Left lung (tissue), 4 donors: ENCODE measurements at regions not wholly inside any gene's neighbourhood (a gene's known extent, or its start where the extent isn't known, plus 50 kb on each side); places are given as distances from the start of the nearest gene placed in this dataset.

Experiments
- ATAC-seq: fragments of 200-7000 bp; cut with Tn5 transposase; one replicate; pipeline ENCODE4 v1.9.1; 2020; ENCODE audit warnings: moderate library complexity
- DNase-seq, 4 donors: peaks; one replicate each; pipeline ENCODE4 v3.0.0-alpha.2; 2013 to 2020
- H3K27ac ChIP-seq, 2 donors: fragments of 200-600 bp; sonication (generic) in 1 of 2; one replicate each; pipeline versions ENCODE4 v1.5.0 to v1.8.0; 2020 to 2021
- H3K27me3 ChIP-seq, 2 donors: fragments of 200-600 bp; sonication (generic) in 1 of 2; one replicate each; pipeline versions ENCODE4 v1.5.0 to v1.8.0; 2020 to 2021
- H3K36me3 ChIP-seq, 2 donors: fragments of 200-600 bp; sonication (generic) in 1 of 2; one replicate each; pipeline versions ENCODE4 v1.5.0 to v1.8.0; 2020 to 2021
- H3K4me1 ChIP-seq, 2 donors: fragments of 200-600 bp; one replicate each; pipeline ENCODE4 v1.8.0; 2021
- H3K4me3 ChIP-seq, 2 donors: fragments of 200-600 bp; sonication (generic) in 1 of 2; one replicate each; pipeline versions ENCODE4 v1.5.0 to v1.8.0; 2020 to 2021; ENCODE audit warnings: mild to moderate bottlenecking in 1 of 2
- H3K9me3 ChIP-seq, 2 donors: fragments of 200-600 bp; sonication (generic) in 1 of 2; one replicate each; pipeline versions ENCODE4 v1.5.0 to v1.8.0; 2020 to 2021
- intact Hi-C, 2 donors: fragments of 100-400 bp; cut with DNase I; formaldehyde crosslinking; loops; one replicate each; pipeline versions ENCODE4 v1.11.2 to v1.14.2; 2022
- TF ChIP-seq, protein P1 (sequence below), 2 donors: fragments of 200-600 bp; sonication (generic) in 1 of 2; IDR thresholded peaks; one replicate each; pipeline versions ENCODE4 v1.5.0 to v1.8.0; 2021; ENCODE audit warnings: antibody characterized with exemption in 2 of 2
- donor health status: DM: no; HTN: yes; CAD: no.
- donor health status: DM: no; HTN: no; CAD: no.

GRCh38 chr4:14636563-14636962 is 365.7 kb upstream of the CPEB2 start:
- intact Hi-C loops, result no loop called here
- ATAC-seq, result no peak
- TF ChIP-seq, protein P1, sequence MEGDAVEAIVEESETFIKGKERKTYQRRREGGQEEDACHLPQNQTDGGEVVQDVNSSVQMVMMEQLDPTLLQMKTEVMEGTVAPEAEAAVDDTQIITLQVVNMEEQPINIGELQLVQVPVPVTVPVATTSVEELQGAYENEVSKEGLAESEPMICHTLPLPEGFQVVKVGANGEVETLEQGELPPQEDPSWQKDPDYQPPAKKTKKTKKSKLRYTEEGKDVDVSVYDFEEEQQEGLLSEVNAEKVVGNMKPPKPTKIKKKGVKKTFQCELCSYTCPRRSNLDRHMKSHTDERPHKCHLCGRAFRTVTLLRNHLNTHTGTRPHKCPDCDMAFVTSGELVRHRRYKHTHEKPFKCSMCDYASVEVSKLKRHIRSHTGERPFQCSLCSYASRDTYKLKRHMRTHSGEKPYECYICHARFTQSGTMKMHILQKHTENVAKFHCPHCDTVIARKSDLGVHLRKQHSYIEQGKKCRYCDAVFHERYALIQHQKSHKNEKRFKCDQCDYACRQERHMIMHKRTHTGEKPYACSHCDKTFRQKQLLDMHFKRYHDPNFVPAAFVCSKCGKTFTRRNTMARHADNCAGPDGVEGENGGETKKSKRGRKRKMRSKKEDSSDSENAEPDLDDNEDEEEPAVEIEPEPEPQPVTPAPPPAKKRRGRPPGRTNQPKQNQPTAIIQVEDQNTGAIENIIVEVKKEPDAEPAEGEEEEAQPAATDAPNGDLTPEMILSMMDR (IDR thresholded peaks at IDR 0.05), result no peak

GRCh38 chr4:14640476-14640875 is 361.8 kb upstream of the CPEB2 start:
- DNase-seq (no peak), ATAC-seq (no peak)
- Histone ChIP-seq H3K4me3 (no peak overlapping the region), H3K9me3 (no peaks in the 10 kb centered on the region), H3K36me3 (no peaks in the 10 kb centered on the region), H3K27ac (no peak overlapping the region), H3K4me1 (no peaks in the 10 kb centered on the region), H3K27me3 (no peaks in the 10 kb centered on the region)
- intact Hi-C loops, result no loop called here
- TF ChIP-seq, protein P1 (IDR thresholded peaks at IDR 0.05), result no peak

More at GRCh38 chr4:14636563-14636962, 365.7 kb upstream of the CPEB2 start:
- Histone ChIP-seq H3K27ac (no peak overlapping the region), H3K27me3 (no peaks in the 10 kb centered on the region), H3K4me1 (no peaks in the 10 kb centered on the region), H3K4me3 (no peak overlapping the region), H3K9me3 (peaks cover 0 to 10% of the 10 kb centered on the region in 2 donors), H3K36me3 (no peaks in the 10 kb centered on the region)
- DNase-seq, result no peak

DNA sequence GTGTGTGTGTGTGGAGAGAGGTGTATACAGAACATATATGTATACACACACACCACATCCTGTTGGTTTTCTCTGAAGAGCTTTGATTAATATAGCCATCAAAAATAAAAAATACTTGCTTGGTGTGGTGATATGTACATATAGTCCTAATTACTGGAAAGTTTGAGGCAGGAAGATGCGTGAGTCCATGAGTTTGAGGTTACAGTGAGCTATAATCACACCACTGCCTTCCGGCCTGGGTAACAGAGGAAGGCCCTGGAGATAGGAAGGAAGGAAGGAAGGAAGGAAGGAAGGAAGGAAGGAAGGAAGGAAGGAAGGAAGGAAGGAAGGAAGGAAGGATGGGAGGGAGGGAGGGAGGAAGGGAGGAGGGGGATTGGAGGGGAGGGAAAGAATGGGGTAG is 360.4 kb upstream of the CPEB2 start:
- Histone ChIP-seq H3K27ac (no peak overlapping the region), H3K4me1 (no peaks in the 10 kb centered on the region), H3K4me3 (no peak overlapping the region), H3K36me3 (no peaks in the 10 kb centered on the region), H3K9me3 (no peaks in the 10 kb centered on the region), H3K27me3 (no peaks in the 10 kb centered on the region)
- TF ChIP-seq, protein P1 (IDR thresholded peaks at IDR 0.05), result no peak
- ATAC-seq, result no peak
- intact Hi-C loops, result no loop called here
- no peak for DNase-seq

DNA sequence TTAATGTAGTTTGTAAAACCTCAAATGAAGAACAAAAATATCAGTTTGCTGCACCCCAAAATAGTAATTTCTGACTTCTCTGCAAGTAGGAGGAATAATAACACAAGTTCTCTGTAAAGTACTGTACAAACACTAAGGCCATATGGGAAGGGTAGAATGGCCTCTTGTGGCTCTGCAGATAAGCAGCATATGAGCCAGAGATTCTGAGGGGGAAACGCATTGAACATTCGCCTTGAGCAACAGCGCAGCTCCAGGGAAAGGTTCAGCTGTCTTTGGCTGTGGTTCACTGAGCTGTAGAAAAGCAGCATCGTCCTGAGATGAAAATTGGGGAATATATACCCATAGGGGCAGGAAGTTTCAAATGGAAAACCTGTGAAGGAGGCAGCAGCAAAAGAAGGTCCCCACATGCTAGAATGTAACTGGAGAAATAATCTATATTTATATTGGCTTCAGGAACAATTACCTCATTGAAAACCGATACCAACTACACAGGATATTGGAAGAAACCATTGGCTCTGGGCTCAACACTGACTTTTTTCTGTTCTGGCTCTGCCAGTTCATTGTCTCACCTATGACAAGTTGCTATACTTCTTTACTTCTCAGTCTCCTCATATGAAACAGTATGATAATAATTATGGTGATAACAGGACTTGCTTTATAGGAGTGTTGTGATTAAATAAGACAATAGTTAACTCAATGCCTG is 357.6 kb upstream of the CPEB2 start:
- no peaks in the 10 kb centered on the region for H3K4me1 ChIP-seq
- TF ChIP-seq, protein P1 (IDR thresholded peaks at IDR 0.05), result no peak
- DNase-seq, result peak in 1 of 4 donors; percentile 5

GRCh38 chr4:14646831-14647230 is 355.4 kb upstream of the CPEB2 start:
- Histone ChIP-seq H3K9me3 (no peaks in the 10 kb centered on the region), H3K36me3 (no peaks in the 10 kb centered on the region), H3K27me3 (no peaks in the 10 kb centered on the region), H3K4me3 (no peak overlapping the region), H3K27ac (no peak overlapping the region), H3K4me1 (no peaks in the 10 kb centered on the region)
- no peak for DNase-seq
- TF ChIP-seq, protein P1 (IDR thresholded peaks at IDR 0.05), result no peak
- intact Hi-C loops, result no loop called here
- no peak for ATAC-seq

More for the DNA sequence above, 357.6 kb upstream of the CPEB2 start:
- H3K4me3 ChIP-seq, result no peak overlapping the region
- no peaks in the 10 kb centered on the region for H3K36me3 ChIP-seq
- H3K27me3 ChIP-seq, result no peaks in the 10 kb centered on the region
- H3K9me3 ChIP-seq, result no peaks in the 10 kb centered on the region
- H3K27ac ChIP-seq, result no peak overlapping the region
- intact Hi-C loops, result no loop called here
- no peak for ATAC-seq
